Muscle of leg (tissue), 3 donors: ENCODE measurements at regions not wholly inside any gene's neighbourhood (a gene's known extent, or its start where the extent isn't known, plus 50 kb on each side); places are given as distances from the start of the nearest gene placed in this dataset.

Experiments used
- DNase-seq: peaks from one replicate; pipeline ENCODE4 v3.0.0; 2013
- H3K27ac ChIP-seq: one replicate; pipeline ENCODE4 v1.5.1; 2013; ENCODE audit warnings: mild to moderate bottlenecking, low read length, control low read depth
- H3K27me3 ChIP-seq: one replicate; pipeline ENCODE4 v1.6.1; 2013; ENCODE audit warnings: low read length; ENCODE audit not compliant: control insufficient read depth, insufficient read depth
- H3K36me3 ChIP-seq: one replicate; pipeline ENCODE4 v1.6.1; 2013; ENCODE audit warnings: low read length; ENCODE audit not compliant: control insufficient read depth, insufficient read depth
- H3K4me1 ChIP-seq: one replicate; pipeline ENCODE4 v1.6.1; 2013; ENCODE audit warnings: low read length; ENCODE audit not compliant: control insufficient read depth, insufficient read depth
- H3K4me3 ChIP-seq: one replicate; pipeline ENCODE4 v1.5.1; 2013; ENCODE audit warnings: low read length, control low read depth
- H3K9me3 ChIP-seq: replicated peaks from 2 replicates; pipeline ENCODE4 v1.6.1; 2013; ENCODE audit warnings: low read depth, low read length; ENCODE audit not compliant: control insufficient read depth
- WGBS: methylation state at CpG from one replicate; pipeline ENCODE4 v1.1.5; 2013; ENCODE audit warnings: missing lambda C conversion rate; ENCODE audit not compliant: insufficient coverage; 5-methylcytosine and 5-hydroxymethylcytosine counted together

DNA sequence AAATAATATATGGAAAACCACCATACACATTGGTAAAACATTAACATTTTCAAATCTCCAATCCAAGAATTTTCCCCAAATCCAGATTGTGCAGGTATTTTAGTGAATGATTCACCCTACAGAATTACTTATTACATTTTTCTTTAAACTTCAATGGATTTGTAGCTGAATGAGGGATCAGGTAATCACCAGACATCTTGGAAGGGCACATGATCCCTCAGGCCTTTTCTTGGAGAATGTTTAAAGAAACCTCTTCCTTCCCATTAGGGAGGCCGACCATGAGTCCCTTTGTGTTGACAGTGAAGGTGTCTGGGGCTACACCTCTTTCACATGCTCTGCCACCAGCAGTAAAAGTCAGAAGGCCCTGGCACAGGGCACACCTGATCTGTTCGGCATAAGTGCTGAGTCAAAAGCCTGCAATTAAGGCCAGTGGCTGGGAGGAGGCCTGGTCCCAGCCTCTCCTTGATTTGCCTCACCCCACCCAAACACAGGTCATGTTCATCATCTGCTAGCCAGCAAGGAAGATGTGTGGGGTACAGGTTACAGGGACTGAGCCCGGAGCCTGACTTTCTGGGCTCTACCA is 207.7 kb downstream of the SNX10 start:
- no peaks in the 10 kb centered on the region for H3K36me3 ChIP-seq
- H3K27ac ChIP-seq, result no peak overlapping the region
- H3K27me3 ChIP-seq, result peaks cover 7% of the 10 kb centered on the region
- no CpG with 5 or more reads among the region's 3 CpGs for WGBS
- H3K4me3 ChIP-seq, result no peak overlapping the region
- DNase-seq, result no peak
- no peaks in the 10 kb centered on the region for H3K9me3 ChIP-seq
- no peaks in the 10 kb centered on the region for H3K4me1 ChIP-seq

DNA sequence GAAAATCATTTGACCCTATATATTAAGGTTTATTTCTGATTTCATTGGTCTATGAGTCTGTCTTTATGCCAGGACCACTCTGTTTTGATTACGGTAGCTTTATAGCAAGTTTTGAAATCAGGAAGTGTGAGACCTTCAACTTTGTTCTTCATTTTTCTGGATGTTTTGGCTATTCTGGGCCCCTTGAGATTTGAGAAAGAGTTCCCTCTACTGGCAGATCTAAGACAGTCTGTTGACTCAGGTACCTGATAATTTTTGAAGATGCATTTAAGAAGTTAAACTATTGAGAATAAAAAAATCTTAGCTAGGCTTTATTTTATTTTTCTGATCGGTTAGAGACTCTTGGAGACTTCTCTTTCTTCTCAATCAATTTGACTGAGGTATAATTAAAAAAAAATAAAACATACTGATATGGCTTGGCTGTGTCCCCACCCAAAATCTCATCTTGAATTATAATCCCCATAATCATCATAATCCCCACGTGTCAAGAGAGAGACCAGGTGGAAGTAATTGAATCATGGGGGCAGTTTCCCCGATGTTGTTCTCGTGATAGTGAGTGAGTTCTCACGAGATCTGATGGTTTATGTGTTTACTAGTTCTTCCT is 209.2 kb downstream of the SNX10 start:
- WGBS, result 80% methylated on average over 1 of the region's 6 CpGs
- no peak overlapping the region for H3K27ac ChIP-seq

DNA sequence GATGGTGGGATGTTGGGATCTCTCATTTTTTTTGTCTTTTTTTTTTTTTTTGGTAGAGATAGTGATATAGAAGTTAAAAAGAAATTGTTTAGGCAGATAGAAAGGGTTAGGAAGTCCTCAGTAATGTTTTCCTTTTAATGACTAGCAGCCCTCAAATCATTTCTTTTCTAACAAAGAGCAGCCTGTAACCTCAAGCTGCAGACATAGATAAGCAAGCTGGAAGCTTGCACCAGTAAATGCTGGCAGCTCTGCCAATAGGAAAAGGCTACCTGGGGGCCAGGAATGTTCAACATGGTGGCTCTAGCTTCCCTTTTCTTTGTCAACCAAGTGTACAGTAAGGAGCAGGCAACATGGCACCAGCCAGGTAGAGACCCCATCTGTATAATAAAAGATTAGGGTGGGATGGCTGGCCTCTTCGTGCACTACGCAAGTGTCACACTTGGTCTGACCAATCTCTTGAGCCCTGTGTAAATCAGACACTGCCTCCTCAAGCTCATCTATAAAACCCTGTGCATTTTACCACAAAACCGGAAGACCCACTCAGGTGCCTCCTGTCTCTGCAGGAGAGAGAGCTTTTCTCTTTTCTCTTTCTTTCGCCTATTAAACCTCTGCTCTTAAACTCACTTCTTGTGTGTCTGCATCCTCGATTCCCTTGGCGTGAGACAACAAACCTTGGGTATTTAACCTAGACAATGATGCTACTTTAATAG is 212.9 kb downstream of the SNX10 start:
- no peak for DNase-seq
- WGBS, result 97% methylated on average over 3 of the region's 6 CpGs
- Histone ChIP-seq H3K27ac (no peak overlapping the region), H3K36me3 (no peaks in the 10 kb centered on the region), H3K9me3 (no peaks in the 10 kb centered on the region), H3K27me3 (peaks cover 5% of the 10 kb centered on the region), H3K4me1 (no peaks in the 10 kb centered on the region), H3K4me3 (no peak overlapping the region)

More for the DNA sequence above, 209.2 kb downstream of the SNX10 start:
- Histone ChIP-seq H3K4me3 (no peak overlapping the region), H3K27me3 (peaks cover 7% of the 10 kb centered on the region), H3K4me1 (no peaks in the 10 kb centered on the region), H3K36me3 (no peaks in the 10 kb centered on the region), H3K9me3 (no peaks in the 10 kb centered on the region)
- DNase-seq, result no peak

DNA sequence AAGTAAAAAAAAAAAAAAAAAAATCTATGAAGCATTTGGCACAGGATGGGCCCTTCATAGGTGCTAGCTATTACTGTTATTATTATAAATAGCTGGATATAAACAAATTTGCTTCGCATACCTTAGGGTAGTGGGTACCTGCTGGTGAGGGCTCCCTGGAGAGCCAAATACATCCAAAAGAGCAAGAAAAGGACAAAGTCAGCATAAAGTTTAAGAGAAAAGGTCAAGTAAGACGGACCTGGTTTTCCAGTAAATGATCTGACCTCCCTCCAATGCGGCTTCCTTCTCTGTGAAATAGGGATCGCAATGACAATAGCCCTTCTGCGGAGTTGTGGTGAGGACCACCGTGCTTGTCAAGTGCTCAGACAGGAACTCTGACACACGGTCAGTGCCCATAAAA is 214.5 kb downstream of the SNX10 start:
- H3K27me3 ChIP-seq, result peaks cover 5% of the 10 kb centered on the region
- no peak for DNase-seq
- WGBS, result 81% methylated on average over 6 of the region's 7 CpGs
- H3K27ac ChIP-seq, result no peak overlapping the region
- H3K9me3 ChIP-seq, result no peaks in the 10 kb centered on the region
- no peaks in the 10 kb centered on the region for H3K4me1 ChIP-seq
- no peak overlapping the region for H3K4me3 ChIP-seq
- no peaks in the 10 kb centered on the region for H3K36me3 ChIP-seq

DNA sequence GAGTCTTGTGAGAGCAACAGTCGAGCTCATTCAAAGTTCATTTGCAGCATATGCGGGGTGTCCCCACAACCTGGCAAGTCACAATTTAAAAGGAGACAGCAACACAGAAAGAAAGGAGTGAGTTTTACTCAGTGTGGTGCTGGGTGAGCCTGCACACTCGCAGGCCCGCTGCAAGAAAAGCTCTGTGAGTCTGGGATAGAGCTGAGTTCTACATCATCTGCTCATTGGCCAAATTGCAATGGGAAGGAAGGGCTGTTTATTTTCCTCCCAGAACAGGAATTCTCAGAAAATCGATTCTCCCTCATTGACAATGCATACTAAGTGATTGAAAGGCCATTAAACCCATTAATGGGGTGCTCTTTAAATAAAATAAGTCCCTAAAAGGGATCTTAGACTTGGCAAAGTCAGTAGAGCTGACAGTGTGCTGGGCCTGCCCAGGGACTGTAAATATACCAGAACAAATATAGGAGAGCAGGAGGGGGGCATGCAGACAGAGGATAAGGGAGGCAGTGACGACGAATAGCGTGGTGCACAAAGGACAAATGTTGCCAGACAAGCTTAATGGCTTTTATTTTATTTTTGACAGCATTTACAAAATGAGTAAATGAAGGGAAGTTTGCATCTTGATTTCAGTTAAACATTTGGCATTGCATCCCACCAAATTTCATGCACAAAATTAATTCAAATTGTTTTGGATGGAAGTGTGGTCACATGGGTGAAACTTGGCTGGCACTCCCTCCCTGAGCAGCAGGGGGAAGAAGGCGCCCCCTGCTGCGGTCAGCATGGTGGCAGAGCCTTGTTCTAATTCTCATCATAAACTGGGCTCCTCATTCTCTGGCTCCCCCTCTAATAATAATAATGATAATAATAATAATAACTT is 215.7 kb downstream of the SNX10 start:
- Histone ChIP-seq H3K4me3 (no peak overlapping the region), H3K36me3 (no peaks in the 10 kb centered on the region), H3K9me3 (no peaks in the 10 kb centered on the region), H3K27ac (no peak overlapping the region), H3K27me3 (peaks cover 5% of the 10 kb centered on the region), H3K4me1 (peaks cover 3% of the 10 kb centered on the region)
- 83% methylated on average over 4 of the region's 10 CpGs for WGBS
- DNase-seq, result no peak

DNA sequence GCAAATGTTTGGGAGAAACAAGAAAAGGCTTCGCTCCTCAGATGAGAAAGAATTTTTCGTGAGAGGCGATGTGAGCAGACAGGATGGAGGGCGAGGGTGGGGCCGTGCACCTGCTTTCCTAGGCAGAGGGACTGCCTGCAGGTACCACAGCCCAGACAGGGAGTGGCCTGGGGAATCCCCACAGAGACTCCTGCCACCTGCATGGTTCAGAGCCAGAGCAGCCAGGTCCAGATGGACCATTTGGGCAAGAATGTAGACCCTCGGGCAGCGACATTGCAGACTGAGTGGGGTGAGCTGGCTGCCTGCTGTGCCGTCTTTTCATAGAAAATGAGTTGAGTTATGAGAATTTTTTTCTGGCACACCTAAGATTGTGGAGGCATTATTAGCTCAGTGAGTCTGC is 216.8 kb downstream of the SNX10 start:
- Histone ChIP-seq H3K36me3 (no peaks in the 10 kb centered on the region), H3K27ac (no peak overlapping the region), H3K4me3 (no peak overlapping the region), H3K4me1 (peaks cover 3% of the 10 kb centered on the region), H3K27me3 (peaks cover 4% of the 10 kb centered on the region), H3K9me3 (no peaks in the 10 kb centered on the region)
- no peak for DNase-seq
- 84% methylated on average over 8 of the region's 8 CpGs for WGBS

DNA sequence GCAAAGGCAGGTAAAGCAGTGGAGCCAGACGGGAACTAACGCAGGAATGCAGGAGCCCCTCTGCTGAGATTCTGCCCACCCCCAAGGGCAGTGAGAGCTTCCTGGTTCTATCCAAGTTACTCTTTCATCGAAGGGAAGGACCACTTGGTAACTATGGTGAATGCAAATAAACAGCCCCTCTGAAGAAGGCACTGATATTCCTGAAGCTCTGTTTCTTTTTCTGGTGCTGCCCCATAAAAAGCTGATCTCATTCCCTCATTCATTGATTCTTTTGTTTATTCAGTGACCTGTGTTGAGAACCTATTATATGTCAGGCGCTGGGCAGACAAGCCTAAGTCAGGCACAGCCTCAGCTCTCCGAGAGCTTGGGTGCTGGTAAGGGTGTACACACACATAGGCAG is 217.3 kb downstream of the SNX10 start:
- H3K27me3 ChIP-seq, result no peaks in the 10 kb centered on the region
- H3K4me3 ChIP-seq, result no peak overlapping the region
- H3K9me3 ChIP-seq, result no peaks in the 10 kb centered on the region
- no peak for DNase-seq
- 57% methylated on average over 3 of the region's 5 CpGs for WGBS
- peaks cover 3% of the 10 kb centered on the region for H3K4me1 ChIP-seq
- H3K36me3 ChIP-seq, result no peaks in the 10 kb centered on the region
- H3K27ac ChIP-seq, result no peak overlapping the region

DNA sequence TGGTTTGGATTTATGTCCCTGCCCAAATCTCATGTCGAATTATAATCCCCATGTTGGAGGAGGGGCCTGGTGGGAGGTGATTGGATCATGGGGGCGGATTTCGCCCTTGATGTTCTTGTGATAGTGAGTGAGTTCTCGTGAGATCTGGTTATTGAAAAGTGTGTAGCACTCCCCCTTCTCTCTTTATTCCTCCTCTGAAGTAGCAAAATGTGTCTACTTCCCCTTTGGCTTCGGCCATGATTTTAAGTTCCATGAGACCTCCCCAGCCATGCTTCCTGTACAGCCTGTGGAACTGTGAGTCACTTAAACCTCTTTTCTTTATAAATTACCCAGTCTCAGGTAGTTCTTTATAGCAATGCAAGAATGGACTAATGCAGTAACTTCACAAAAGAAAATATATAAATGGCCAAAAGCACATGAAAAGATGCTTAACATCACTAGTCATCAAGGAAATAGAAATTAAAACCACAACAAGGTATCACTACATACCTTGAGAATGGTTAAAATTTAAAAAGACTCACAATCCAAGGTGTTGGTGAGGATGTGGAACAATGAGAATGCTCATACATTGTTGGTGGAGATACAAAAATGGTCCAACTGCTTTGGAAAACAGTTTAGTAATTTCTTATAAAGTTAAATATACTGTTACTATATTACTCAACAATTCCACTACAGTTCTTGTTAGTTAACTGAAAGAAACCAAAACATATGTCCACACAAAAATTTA is 218.7 kb downstream of the SNX10 start:
- WGBS, result no CpG with 5 or more reads among the region's 5 CpGs
- no peak overlapping the region for H3K27ac ChIP-seq
- peaks cover 2% of the 10 kb centered on the region for H3K27me3 ChIP-seq
- H3K4me1 ChIP-seq, result peaks cover 6% of the 10 kb centered on the region
- H3K36me3 ChIP-seq, result no peaks in the 10 kb centered on the region
- no peak overlapping the region for H3K4me3 ChIP-seq
- no peak for DNase-seq
- H3K9me3 ChIP-seq, result no peaks in the 10 kb centered on the region

DNA sequence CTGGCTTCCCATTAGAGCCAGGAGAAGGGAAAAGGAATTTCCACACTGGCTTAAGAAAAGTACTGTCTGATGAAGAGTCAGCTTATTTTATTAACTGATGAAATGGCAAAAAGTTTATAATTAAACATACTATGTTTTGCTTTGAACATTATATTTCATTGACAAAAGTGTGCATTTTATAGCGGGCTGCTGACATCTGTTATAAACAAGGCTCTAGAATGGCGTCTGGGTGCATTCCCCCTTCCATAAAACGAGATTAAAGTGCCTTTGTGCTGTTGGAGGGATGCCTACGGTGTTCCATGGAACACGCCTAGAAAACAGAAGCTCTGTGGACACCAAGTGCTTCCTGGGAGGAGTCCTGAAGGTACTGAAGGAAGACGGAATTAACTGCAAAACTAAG is 220.2 kb downstream of the SNX10 start:
- Histone ChIP-seq H3K36me3 (no peaks in the 10 kb centered on the region), H3K27me3 (peaks cover 2% of the 10 kb centered on the region), H3K4me3 (no peak overlapping the region), H3K4me1 (peaks cover 10% of the 10 kb centered on the region), H3K9me3 (no peaks in the 10 kb centered on the region), H3K27ac (no peak overlapping the region)
- no peak for DNase-seq
- WGBS, result 50% methylated on average over 4 of the region's 6 CpGs
